Cardiac muscle cell (in vitro differentiated cells and primary cell): ENCODE measurements at regions not wholly inside any gene's neighbourhood (a gene's known extent, or its start where the extent isn't known, plus 50 kb on each side); places are given as distances from the start of the nearest gene placed in this dataset.

Experiments used
- DNase-seq, 2 donors: peaks; one replicate each; pipeline versions ENCODE4 v3.0.0 to v3.0.0-alpha.2; 2010 to 2017; ENCODE audit warnings: low read depth in 1 of 2, low spot score in 1 of 2
- H3K27ac ChIP-seq: fragments of 200-600 bp; sonication (generic); 2 replicates; pipeline ENCODE4 v1.5.1; 2016
- H3K27me3 ChIP-seq: fragments of 200-600 bp; sonication (generic); 2 replicates; pipeline ENCODE4 v1.6.0; 2016; ENCODE audit warnings: control low read depth
- H3K36me3 ChIP-seq: fragments of 200-600 bp; sonication (generic); 2 replicates; pipeline ENCODE4 v1.5.1; 2016; ENCODE audit warnings: control low read depth
- H3K4me1 ChIP-seq: fragments of 200-600 bp; sonication (generic); 2 replicates; pipeline ENCODE4 v1.8.1; 2017; ENCODE audit warnings: low read depth, mild to moderate bottlenecking, mixed run types
- H3K4me3 ChIP-seq: fragments of 200-600 bp; sonication (generic); 2 replicates; pipeline ENCODE4 v1.5.1; 2016; ENCODE audit warnings: mild to moderate bottlenecking
- H3K9me3 ChIP-seq: fragments of 200-600 bp; sonication (generic); 2 replicates; pipeline ENCODE4 v1.5.1; 2017; ENCODE audit warnings: low read depth, mild to moderate bottlenecking, control low read depth
- CTCF ChIP-seq: IDR thresholded peaks from 2 replicates; pipeline ENCODE4 v1.5.1; 2012; ENCODE audit warnings: low read depth, mild to moderate bottlenecking, low read length

- DNase-seq = no peak
- Histone ChIP-seq H3K9me3 (no peaks in the 10 kb centered on the region), H3K4me1 (no peaks in the 10 kb centered on the region), H3K27me3 (no peaks in the 10 kb centered on the region), H3K4me3 (no peak overlapping the region), H3K27ac (no peak overlapping the region), H3K36me3 (no peaks in the 10 kb centered on the region)
- TF ChIP-seq CTCF = no peak
Measured at GRCh38 chr2:67857836-67858235, 205.0 kb downstream of the C1D start.

GRCh38 chr2:67858886-67859285 is 203.9 kb downstream of the C1D start:
- no peaks in the 10 kb centered on the region for H3K4me1 ChIP-seq
- no peak for DNase-seq
- H3K4me3 ChIP-seq = no peak overlapping the region
- TF ChIP-seq CTCF = no peak
- no peaks in the 10 kb centered on the region for H3K27me3 ChIP-seq
- no peak overlapping the region for H3K27ac ChIP-seq
- no peaks in the 10 kb centered on the region for H3K36me3 ChIP-seq
- H3K9me3 ChIP-seq = no peaks in the 10 kb centered on the region

GRCh38 chr2:67865917-67866316 is 196.9 kb downstream of the C1D start:
- no peak for DNase-seq

GRCh38 chr2:67867735-67868134 is 195.1 kb downstream of the C1D start:
- Histone ChIP-seq H3K4me1 (no peaks in the 10 kb centered on the region), H3K36me3 (no peaks in the 10 kb centered on the region), H3K4me3 (no peak overlapping the region), H3K27me3 (no peaks in the 10 kb centered on the region), H3K9me3 (no peaks in the 10 kb centered on the region), H3K27ac (no peak overlapping the region)
- no peak for TF ChIP-seq CTCF
- DNase-seq = peak in 1 of 2 donors; percentile 17

More at GRCh38 chr2:67865917-67866316, 196.9 kb downstream of the C1D start:
- H3K4me1 ChIP-seq = no peaks in the 10 kb centered on the region
- H3K4me3 ChIP-seq = no peak overlapping the region
- no peak for TF ChIP-seq CTCF
- no peak overlapping the region for H3K27ac ChIP-seq
- no peaks in the 10 kb centered on the region for H3K36me3 ChIP-seq
- H3K9me3 ChIP-seq = no peaks in the 10 kb centered on the region
- H3K27me3 ChIP-seq = no peaks in the 10 kb centered on the region

- no peaks in the 10 kb centered on the region for H3K36me3 ChIP-seq
Measured at GRCh38 chr2:67871686-67872412, 191.0 kb downstream of the C1D start.

More at GRCh38 chr2:67871686-67872412, 191.0 kb downstream of the C1D start:
- Histone ChIP-seq H3K4me3 (no peak overlapping the region), H3K4me1 (no peaks in the 10 kb centered on the region), H3K9me3 (no peaks in the 10 kb centered on the region), H3K27me3 (no peaks in the 10 kb centered on the region), H3K27ac (no peak overlapping the region)
- DNase-seq = peak in 1 of 2 donors; percentile 78
- no peak for TF ChIP-seq CTCF
